Vagina (tissue), 2 donors: ENCODE measurements at regions not wholly inside any gene's neighbourhood (a gene's known extent, or its start where the extent isn't known, plus 50 kb on each side); places are given as distances from the start of the nearest gene placed in this dataset.

Experiments used
- DNase-seq, 2 donors: peaks; one replicate each; pipeline ENCODE4 v3.0.0-alpha.2; 2017; ENCODE audit errors: extremely low spot score in 2 of 2
- H3K27ac ChIP-seq: fragments of 200-600 bp; sonication (generic); one replicate; pipeline ENCODE4 v1.5.1; 2019
- H3K27me3 ChIP-seq: fragments of 200-600 bp; sonication (generic); one replicate; pipeline ENCODE4 v1.5.1; 2019
- H3K36me3 ChIP-seq, 2 donors: fragments of 200-600 bp; sonication (generic); one replicate each; pipeline ENCODE4 v1.5.1; 2017 to 2019
- H3K4me1 ChIP-seq: fragments of 200-600 bp; sonication (generic); one replicate; pipeline ENCODE4 v1.5.1; 2019
- H3K4me3 ChIP-seq, 2 donors: fragments of 200-600 bp; sonication (generic); 1 replicate in 1 of 2; 2 replicates in 1 of 2; pipeline ENCODE4 v1.5.1; 2016 to 2019
- H3K9me3 ChIP-seq: fragments of 200-600 bp; sonication (generic); one replicate; pipeline ENCODE4 v1.5.1; 2019
- CTCF ChIP-seq, 3 experiments: fragments of 450-650 bp in 2 of 3; fragments of 200-600 bp in 1 of 3; sonication (generic) in 1 of 3; IDR thresholded peaks; one replicate each; pipeline ENCODE4 v1.5.1; 2017 to 2019; ENCODE audit warnings: antibody characterized with exemption in 3 of 3, mild to moderate bottlenecking in 2 of 3, moderate library complexity in 2 of 3
- POLR2A ChIP-seq, 2 donors: fragments of 450-650 bp; IDR thresholded peaks; one replicate each; pipeline ENCODE4 v1.6.1; 2017; ENCODE audit warnings: antibody characterized with exemption in 2 of 2, mild to moderate bottlenecking in 2 of 2, moderate library complexity in 2 of 2
- POLR2AphosphoS5 ChIP-seq, 2 donors: sonication (generic); formaldehyde crosslinking; IDR thresholded peaks; one replicate each; pipeline ENCODE4 v1.9.0; 2017; ENCODE audit warnings: antibody characterized with exemption in 2 of 2, mild to moderate bottlenecking in 2 of 2, low read depth in 1 of 2; ENCODE audit not compliant: insufficient read depth in 1 of 2
- intact Hi-C: fragments of 100-400 bp; cut with DNase I; formaldehyde crosslinking; loops from one replicate; pipeline ENCODE4 v1.15.1; 2023

- Histone ChIP-seq H3K36me3 (no peaks in the 10 kb centered on the region), H3K4me3 (no peak overlapping the region), H3K27ac (no peak overlapping the region), H3K27me3 (no peaks in the 10 kb centered on the region), H3K4me1 (no peaks in the 10 kb centered on the region), H3K9me3 (no peaks in the 10 kb centered on the region)
- TF ChIP-seq POLR2A (IDR thresholded peaks at IDR 0.05) (no peak), POLR2AphosphoS5 (IDR thresholded peaks at IDR 0.05; ENCODE audit: insufficient read depth in 1 of 2, low read depth in 1 of 2) (no peak), CTCF (IDR thresholded peaks at IDR 0.05) (no peak)
- intact Hi-C loops: no loop called here
- no peak for DNase-seq
Observed at GRCh38 chr12:59393506-59393905, 202.3 kb upstream of the SLC16A7 start.

- Histone ChIP-seq H3K27me3 (no peaks in the 10 kb centered on the region), H3K9me3 (no peaks in the 10 kb centered on the region), H3K36me3 (no peaks in the 10 kb centered on the region), H3K27ac (no peak overlapping the region), H3K4me1 (no peaks in the 10 kb centered on the region), H3K4me3 (no peak overlapping the region)
- intact Hi-C loops: no loop called here
- no peak for DNase-seq
- no peak for TF ChIP-seq POLR2AphosphoS5 (IDR thresholded peaks at IDR 0.05; ENCODE audit: insufficient read depth in 1 of 2, low read depth in 1 of 2)
Observed at GRCh38 chr12:59389968-59390576, 205.8 kb upstream of the SLC16A7 start.

- DNase-seq: no peak
- H3K4me1 ChIP-seq: no peaks in the 10 kb centered on the region
- H3K27ac ChIP-seq: no peak overlapping the region
- H3K27me3 ChIP-seq: no peaks in the 10 kb centered on the region
- no peak overlapping the region for H3K4me3 ChIP-seq
- TF ChIP-seq POLR2A (IDR thresholded peaks at IDR 0.05): no peak
- TF ChIP-seq POLR2AphosphoS5 (IDR thresholded peaks at IDR 0.05; ENCODE audit: insufficient read depth in 1 of 2, low read depth in 1 of 2): no peak
- no peak for TF ChIP-seq CTCF (IDR thresholded peaks at IDR 0.05)
- intact Hi-C loops: no loop called here
- H3K9me3 ChIP-seq: no peaks in the 10 kb centered on the region
- no peaks in the 10 kb centered on the region for H3K36me3 ChIP-seq
Observed at GRCh38 chr12:59388694-59389093, 207.1 kb upstream of the SLC16A7 start.

- no peaks in the 10 kb centered on the region for H3K36me3 ChIP-seq
- intact Hi-C loops: no loop called here
- no peak overlapping the region for H3K4me3 ChIP-seq
- no peaks in the 10 kb centered on the region for H3K9me3 ChIP-seq
- no peak for TF ChIP-seq CTCF (IDR thresholded peaks at IDR 0.05)
- TF ChIP-seq POLR2AphosphoS5 (IDR thresholded peaks at IDR 0.05; ENCODE audit: insufficient read depth in 1 of 2, low read depth in 1 of 2): no peak
- no peak for TF ChIP-seq POLR2A (IDR thresholded peaks at IDR 0.05)
- no peak for DNase-seq
- H3K27me3 ChIP-seq: no peaks in the 10 kb centered on the region
- no peaks in the 10 kb centered on the region for H3K4me1 ChIP-seq
- H3K27ac ChIP-seq: no peak overlapping the region
Observed at GRCh38 chr12:59388176-59388575, 207.7 kb upstream of the SLC16A7 start.

GRCh38 chr12:59386236-59386635 is 209.6 kb upstream of the SLC16A7 start:
- intact Hi-C loops: no loop called here
- H3K9me3 ChIP-seq: no peaks in the 10 kb centered on the region
- H3K4me1 ChIP-seq: no peaks in the 10 kb centered on the region
- TF ChIP-seq POLR2AphosphoS5 (IDR thresholded peaks at IDR 0.05; ENCODE audit: insufficient read depth in 1 of 2, low read depth in 1 of 2) (no peak), POLR2A (IDR thresholded peaks at IDR 0.05) (no peak), CTCF (IDR thresholded peaks at IDR 0.05) (no peak)
- no peak for DNase-seq
- H3K36me3 ChIP-seq: no peaks in the 10 kb centered on the region
- no peaks in the 10 kb centered on the region for H3K27me3 ChIP-seq
- H3K4me3 ChIP-seq: no peak overlapping the region
- H3K27ac ChIP-seq: no peak overlapping the region
